ENCODE measurements at regions not wholly inside any gene's neighbourhood (a gene's known extent, or its start where the extent isn't known, plus 50 kb on each side); places are given as distances from the start of the nearest gene placed in this dataset.

DNA sequence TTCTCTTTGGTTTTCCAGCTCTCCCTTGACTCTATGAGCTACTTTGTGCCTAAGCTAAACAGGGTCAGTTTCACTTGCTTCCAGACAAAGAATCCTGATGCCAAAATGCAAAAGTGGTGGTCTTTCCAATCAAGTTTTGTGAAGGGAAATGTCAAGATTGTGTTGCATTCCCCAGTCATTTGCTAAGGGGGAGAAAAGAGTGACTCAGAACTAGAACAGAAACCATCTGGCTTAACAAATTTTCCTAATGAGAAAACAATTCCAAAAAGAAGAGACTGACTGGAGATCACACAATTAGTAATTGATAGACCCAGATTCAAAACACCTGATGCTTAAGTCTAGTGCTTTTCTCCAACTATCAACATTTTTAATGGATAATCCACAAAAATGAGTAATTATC lies 235.1 kb upstream of the DIO2 start:
- Histone ChIP-seq H3K4me3 (ENCODE audit: low read depth, low read length) (no peak overlapping the region), H3K9me3 (ENCODE audit: control insufficient read depth, insufficient read depth, low read length) (peaks cover 8% of the 10 kb centered on the region), H3K27ac (ENCODE audit: low read depth, low read length) (peak overlapping the region; percentile 52), H3K27me3 (ENCODE audit: control insufficient read depth, insufficient read depth, low read length) (no peaks in the 10 kb centered on the region)
- no peak for DNase-seq (ENCODE audit: low read depth, low spot score)
- ChIA-PET CTCF (no interaction called here), POLR2A (interaction anchor here (0.6 kb wide), 1 partner anchor 22 kb away, joined by 7 read pairs; no protein-coding TSS in a partner anchor)
- TF ChIP-seq, protein P1, sequence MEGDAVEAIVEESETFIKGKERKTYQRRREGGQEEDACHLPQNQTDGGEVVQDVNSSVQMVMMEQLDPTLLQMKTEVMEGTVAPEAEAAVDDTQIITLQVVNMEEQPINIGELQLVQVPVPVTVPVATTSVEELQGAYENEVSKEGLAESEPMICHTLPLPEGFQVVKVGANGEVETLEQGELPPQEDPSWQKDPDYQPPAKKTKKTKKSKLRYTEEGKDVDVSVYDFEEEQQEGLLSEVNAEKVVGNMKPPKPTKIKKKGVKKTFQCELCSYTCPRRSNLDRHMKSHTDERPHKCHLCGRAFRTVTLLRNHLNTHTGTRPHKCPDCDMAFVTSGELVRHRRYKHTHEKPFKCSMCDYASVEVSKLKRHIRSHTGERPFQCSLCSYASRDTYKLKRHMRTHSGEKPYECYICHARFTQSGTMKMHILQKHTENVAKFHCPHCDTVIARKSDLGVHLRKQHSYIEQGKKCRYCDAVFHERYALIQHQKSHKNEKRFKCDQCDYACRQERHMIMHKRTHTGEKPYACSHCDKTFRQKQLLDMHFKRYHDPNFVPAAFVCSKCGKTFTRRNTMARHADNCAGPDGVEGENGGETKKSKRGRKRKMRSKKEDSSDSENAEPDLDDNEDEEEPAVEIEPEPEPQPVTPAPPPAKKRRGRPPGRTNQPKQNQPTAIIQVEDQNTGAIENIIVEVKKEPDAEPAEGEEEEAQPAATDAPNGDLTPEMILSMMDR (IDR thresholded peaks at IDR 0.05; ENCODE audit: low read depth, low read length): no peak

DNA sequence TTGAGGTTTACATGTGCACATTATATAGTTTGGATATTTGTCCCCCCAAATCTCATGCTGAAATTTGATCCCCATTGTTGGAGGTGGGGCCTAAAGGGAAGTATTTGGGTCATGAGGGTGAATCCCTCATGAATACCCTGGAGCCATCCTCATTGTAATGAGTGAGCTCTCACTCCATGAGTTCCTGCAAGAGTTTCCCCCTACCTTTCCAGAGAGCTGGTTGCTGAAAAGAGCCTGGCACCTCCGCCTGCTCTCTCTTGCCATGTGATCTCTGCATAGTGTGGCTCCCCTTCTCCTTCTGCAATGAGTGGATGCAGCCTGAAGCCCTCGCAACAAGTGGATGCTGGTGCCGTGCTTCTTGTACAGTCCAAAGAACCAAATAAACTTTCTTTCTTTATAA lies 234.3 kb upstream of the DIO2 start:
- CTCF ChIA-PET: no interaction called here

DNA sequence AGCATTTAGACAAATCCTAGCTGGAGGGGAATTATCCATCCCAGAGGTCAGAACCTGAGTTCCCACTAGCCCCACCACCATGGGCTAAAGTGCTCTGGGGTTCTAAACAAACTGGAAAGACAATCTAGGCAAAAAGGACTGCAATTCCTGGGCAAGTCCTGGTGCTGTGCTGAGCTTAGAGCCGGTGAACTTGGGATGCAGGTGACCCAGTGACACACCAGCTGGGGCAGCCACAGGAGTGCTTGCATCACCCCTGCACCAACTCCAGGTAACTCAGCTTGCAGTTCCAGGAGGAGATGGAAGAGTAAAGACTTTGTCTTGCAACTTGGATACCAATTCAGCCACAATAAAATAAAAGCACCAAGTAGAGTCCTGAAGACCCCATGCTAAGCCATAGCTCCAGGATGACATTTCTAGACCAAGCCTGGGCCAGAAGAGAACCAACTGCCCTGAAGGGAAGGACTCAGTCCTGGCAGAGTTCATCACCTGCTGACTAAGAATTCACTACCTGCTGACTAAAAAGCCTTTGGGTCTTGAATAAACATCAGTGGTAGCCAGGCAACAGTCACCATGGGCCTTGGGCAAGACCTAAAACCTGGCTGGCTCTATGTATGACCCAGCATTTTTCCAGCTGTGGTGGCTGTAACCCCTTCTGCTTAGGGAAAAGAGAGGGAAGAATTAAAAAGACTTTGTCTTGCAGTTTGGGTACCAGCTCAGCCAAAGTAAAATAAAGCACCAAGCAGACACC lies 223.4 kb upstream of the DIO2 start:
- DNase-seq (ENCODE audit: low read depth, low spot score): no peak
- no peak overlapping the region for H3K4me3 ChIP-seq (ENCODE audit: low read depth, low read length)
- TF ChIP-seq, protein P1 (IDR thresholded peaks at IDR 0.05; ENCODE audit: low read depth, low read length): no peak
- ChIA-PET CTCF (no interaction called here), POLR2A (no interaction called here)
- no peaks in the 10 kb centered on the region for H3K27me3 ChIP-seq (ENCODE audit: control insufficient read depth, insufficient read depth, low read length)
- H3K9me3 ChIP-seq (ENCODE audit: control insufficient read depth, insufficient read depth, low read length): peaks cover 6% of the 10 kb centered on the region; the same call in 1 of the 2 replicates
- H3K27ac ChIP-seq (ENCODE audit: low read depth, low read length): no peak overlapping the region

More for the DNA sequence above, 234.3 kb upstream of the DIO2 start:
- TF ChIP-seq, protein P1 (IDR thresholded peaks at IDR 0.05; ENCODE audit: low read depth, low read length): no peak
- Histone ChIP-seq H3K27ac (ENCODE audit: low read depth, low read length) (no peak overlapping the region), H3K27me3 (ENCODE audit: control insufficient read depth, insufficient read depth, low read length) (no peaks in the 10 kb centered on the region), H3K9me3 (ENCODE audit: control insufficient read depth, insufficient read depth, low read length) (peaks cover 4% of the 10 kb centered on the region), H3K4me3 (ENCODE audit: low read depth, low read length) (no peak overlapping the region)
- POLR2A ChIA-PET: interaction anchor here (0.6 kb wide), 1 partner anchor 21 kb away, joined by 7 read pairs; no protein-coding TSS in a partner anchor
- DNase-seq (ENCODE audit: low read depth, low spot score): no peak

DNA sequence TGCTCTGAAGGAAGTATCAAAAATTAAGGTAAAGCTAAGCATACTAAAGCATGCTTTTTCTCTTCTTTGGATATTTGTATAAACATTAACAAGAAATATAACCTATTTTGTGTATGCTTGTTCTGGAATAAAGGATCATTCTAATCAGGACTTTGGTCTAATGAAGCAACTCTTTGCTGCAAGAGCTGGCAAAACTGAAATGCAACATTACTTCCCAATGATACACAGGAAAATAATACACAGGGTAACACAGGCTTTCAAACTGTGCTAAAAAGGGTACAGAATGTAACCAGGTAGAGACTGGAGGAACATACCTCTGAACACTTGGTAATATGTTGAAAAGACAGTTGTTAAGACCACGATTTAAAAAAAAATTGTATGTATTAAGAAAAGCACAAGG lies 222.5 kb upstream of the DIO2 start:
- ChIA-PET POLR2A (no interaction called here), CTCF (no interaction called here)
- Histone ChIP-seq H3K27me3 (ENCODE audit: control insufficient read depth, insufficient read depth, low read length) (no peaks in the 10 kb centered on the region), H3K9me3 (ENCODE audit: control insufficient read depth, insufficient read depth, low read length) (peaks cover 3% of the 10 kb centered on the region; the same call in 1 of the 2 replicates), H3K4me3 (ENCODE audit: low read depth, low read length) (no peak overlapping the region), H3K27ac (ENCODE audit: low read depth, low read length) (no peak overlapping the region)
- no peak for DNase-seq (ENCODE audit: low read depth, low spot score)
- TF ChIP-seq, protein P1 (IDR thresholded peaks at IDR 0.05; ENCODE audit: low read depth, low read length): no peak

DNA sequence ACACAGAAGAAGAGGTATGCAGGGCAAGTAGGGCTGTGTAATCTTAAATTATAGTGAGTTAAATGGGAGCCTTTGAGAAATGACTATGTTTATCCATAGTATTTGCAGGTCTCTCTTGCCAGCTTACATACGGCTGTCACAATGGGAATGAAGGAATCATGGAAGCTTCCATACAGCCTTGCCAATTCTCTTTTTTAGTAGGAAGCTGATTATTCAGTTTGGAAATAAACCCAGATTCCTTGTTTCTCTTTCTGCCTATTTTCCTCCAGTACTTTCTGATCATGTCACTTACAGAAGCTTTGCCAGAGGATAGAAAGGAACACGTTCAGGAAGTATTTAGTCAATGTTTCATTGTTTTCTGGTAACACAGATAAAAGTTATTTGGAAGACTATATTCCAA lies 217.4 kb upstream of the DIO2 start:
- no peaks in the 10 kb centered on the region for H3K27me3 ChIP-seq (ENCODE audit: control insufficient read depth, insufficient read depth, low read length)
- no peak overlapping the region for H3K4me3 ChIP-seq (ENCODE audit: low read depth, low read length)
- no peaks in the 10 kb centered on the region for H3K9me3 ChIP-seq (ENCODE audit: control insufficient read depth, insufficient read depth, low read length)
- H3K27ac ChIP-seq (ENCODE audit: low read depth, low read length): no peak overlapping the region
- TF ChIP-seq, protein P1 (IDR thresholded peaks at IDR 0.05; ENCODE audit: low read depth, low read length): no peak
- ChIA-PET POLR2A (no interaction called here), CTCF (no interaction called here)
- DNase-seq (ENCODE audit: low read depth, low spot score): no peak

Data from AG04450 (cell line).